GM23248 (cell line): ENCODE measurements at regions not wholly inside any gene's neighbourhood (a gene's known extent, or its start where the extent isn't known, plus 50 kb on each side); places are given as distances from the start of the nearest gene placed in this dataset.

Experiments used
- DNase-seq: peaks from one replicate; pipeline ENCODE4 v3.0.0-alpha.2; 2015
- H2AFZ ChIP-seq: fragments of 200-600 bp; sonication (generic); 2 replicates; pipeline ENCODE4 v1.6.1; 2016; ENCODE audit warnings: antibody characterized with exemption
- H3F3A ChIP-seq: fragments of 200-600 bp; sonication (generic); 2 replicates; pipeline ENCODE4 v1.6.1; 2016; ENCODE audit warnings: mild to moderate bottlenecking, antibody characterized with exemption, mixed run types; ENCODE audit not compliant: insufficient read depth
- H3K27ac ChIP-seq: fragments of 200-600 bp; sonication (generic); 2 replicates; pipeline ENCODE4 v1.5.1; 2016; ENCODE audit warnings: mild to moderate bottlenecking
- H3K27me3 ChIP-seq: fragments of 200-600 bp; sonication (generic); replicated peaks from 2 replicates; pipeline ENCODE4 v1.6.1; 2016; ENCODE audit warnings: mild to moderate bottlenecking; ENCODE audit not compliant: insufficient read depth
- H3K36me3 ChIP-seq: fragments of 200-600 bp; sonication (generic); 2 replicates; pipeline ENCODE4 v1.6.1; 2016; ENCODE audit warnings: low read depth, mild to moderate bottlenecking
- H3K4me1 ChIP-seq: fragments of 200-600 bp; sonication (generic); 2 replicates; pipeline ENCODE4 v1.6.1; 2016; ENCODE audit warnings: mild to moderate bottlenecking; ENCODE audit not compliant: insufficient read depth
- H3K4me2 ChIP-seq: fragments of 200-600 bp; sonication (generic); one replicate; pipeline ENCODE4 v1.6.1; 2016; ENCODE audit warnings: mild to moderate bottlenecking; ENCODE audit not compliant: unreplicated experiment
- H3K4me3 ChIP-seq: fragments of 200-600 bp; sonication (generic); 2 replicates; pipeline ENCODE4 v1.5.1; 2016; ENCODE audit warnings: mild to moderate bottlenecking
- H3K79me2 ChIP-seq: fragments of 200-600 bp; sonication (generic); 2 replicates; pipeline ENCODE4 v1.6.1; 2016; ENCODE audit warnings: mild to moderate bottlenecking; ENCODE audit not compliant: insufficient read depth
- H3K9ac ChIP-seq: fragments of 200-600 bp; sonication (generic); 2 replicates; pipeline ENCODE4 v1.6.1; 2016; ENCODE audit warnings: mild to moderate bottlenecking
- H3K9me2 ChIP-seq: fragments of 200-600 bp; sonication (generic); 2 replicates; pipeline ENCODE4 v1.6.1; 2016; ENCODE audit warnings: mixed run types, mild to moderate bottlenecking, moderate library complexity; ENCODE audit not compliant: insufficient read depth
- H3K9me3 ChIP-seq: fragments of 200-600 bp; sonication (generic); one replicate; pipeline ENCODE4 v1.6.1; 2017; ENCODE audit warnings: low read depth
- H4K20me1 ChIP-seq: fragments of 200-600 bp; sonication (generic); 2 replicates; pipeline ENCODE4 v1.6.0; 2016; ENCODE audit not compliant: insufficient read depth
- EZH2 ChIP-seq: fragments of 200-600 bp; sonication (generic); IDR thresholded peaks from 2 replicates; pipeline ENCODE4 v1.6.1; 2018; ENCODE audit warnings: antibody characterized with exemption, mild to moderate bottlenecking; ENCODE audit not compliant: insufficient read depth, poor library complexity, severe bottlenecking
- EZH2phosphoT487 ChIP-seq: fragments of 200-600 bp; sonication (generic); IDR thresholded peaks from 2 replicates; pipeline ENCODE4 v1.6.1; 2018; ENCODE audit warnings: antibody characterized with exemption, moderate library complexity, mild to moderate bottlenecking, low read depth; ENCODE audit not compliant: insufficient read depth
- WGBS, 2 experiments: methylation state at CpG; one replicate each; pipeline ENCODE4 v1.1.6; 2015 to 2017; ENCODE audit warnings: low lambda C conversion rate in 2 of 2, low coverage in 1 of 2; ENCODE audit errors: missing lambda C conversion rate in 2 of 2; 5-methylcytosine and 5-hydroxymethylcytosine counted together
- in situ Hi-C: fragments of 300-500 bp; cut with MboI; formaldehyde crosslinking; loops from 2 replicates; pipeline ENCODE4 v1.15.0; 2020

GRCh38 chr18:28767727-28768211 lies 590.8 kb upstream of the CDH2 start:
- Histone ChIP-seq H3K36me3 (no peaks in the 10 kb centered on the region), H3K4me3 (peak overlapping the region; percentile 6; the same call in 1 of the 2 replicates), H3K9me2 (no peaks in the 10 kb centered on the region), H3K4me2 (peak overlapping the region; percentile 69), H3K27me3 (no peaks in the 10 kb centered on the region), H3K9me3 (no peaks in the 10 kb centered on the region), H3F3A (peaks cover 31% of the 10 kb centered on the region), H4K20me1 (no peaks in the 10 kb centered on the region), H3K4me1 (peaks cover 48% of the 10 kb centered on the region), H3K27ac (peak overlapping the region; percentile 72), H3K9ac (no peak overlapping the region; the same call in 1 of the 2 replicates), H3K79me2 (no peaks in the 10 kb centered on the region), H2AFZ (peak overlapping the region; percentile 27; the same call in 1 of the 2 replicates)
- 7 to 13% methylated on average over 2 of the region's 2 CpGs for WGBS, 2 experiments
- TF ChIP-seq EZH2phosphoT487 (no peak), EZH2 (no peak)
- in situ Hi-C loops = no loop called here
- DNase-seq = peak; percentile 82

GRCh38 chr18:28767201-28767600 lies 590.3 kb upstream of the CDH2 start:
- H3K9me2 ChIP-seq = no peaks in the 10 kb centered on the region
- peak; percentile 48 for DNase-seq
- no peaks in the 10 kb centered on the region for H3K27me3 ChIP-seq
- H3K9ac ChIP-seq = no peak overlapping the region; the same call in 1 of the 2 replicates
- peak overlapping the region; percentile 72 for H3K27ac ChIP-seq
- H3K4me3 ChIP-seq = peak overlapping the region; percentile 6; the same call in 1 of the 2 replicates
- peaks cover 48% of the 10 kb centered on the region for H3K4me1 ChIP-seq
- TF ChIP-seq EZH2phosphoT487 = no peak
- no peak for TF ChIP-seq EZH2
- WGBS, 2 experiments = 92 to 97% methylated on average over 1 of the region's 1 CpG
- no peaks in the 10 kb centered on the region for H3K79me2 ChIP-seq
- peak overlapping the region; percentile 27; the same call in 1 of the 2 replicates for H2AFZ ChIP-seq
- peak overlapping the region; percentile 69 for H3K4me2 ChIP-seq
- no peaks in the 10 kb centered on the region for H4K20me1 ChIP-seq
- H3K9me3 ChIP-seq = no peaks in the 10 kb centered on the region
- no peaks in the 10 kb centered on the region for H3K36me3 ChIP-seq
- peaks cover 31% of the 10 kb centered on the region for H3F3A ChIP-seq
- in situ Hi-C loops = no loop called here

- peak; percentile 37 for DNase-seq
- peak overlapping the region; percentile 72 for H3K27ac ChIP-seq
- H4K20me1 ChIP-seq = no peaks in the 10 kb centered on the region
- H3K4me3 ChIP-seq = no peak overlapping the region
- peaks cover 31% of the 10 kb centered on the region for H3F3A ChIP-seq
- in situ Hi-C loops = no loop called here
- H3K4me2 ChIP-seq = no peak overlapping the region
- H3K9me3 ChIP-seq = no peaks in the 10 kb centered on the region
- TF ChIP-seq EZH2phosphoT487 (no peak), EZH2 (no peak)
- H2AFZ ChIP-seq = 0 out of 2 replicates have a peak overlapping the region, but pooled peaks have one; percentile 26
- H3K9me2 ChIP-seq = no peaks in the 10 kb centered on the region
- H3K27me3 ChIP-seq = no peaks in the 10 kb centered on the region
- no peaks in the 10 kb centered on the region for H3K36me3 ChIP-seq
- peaks cover 43% of the 10 kb centered on the region for H3K4me1 ChIP-seq
- no peak overlapping the region for H3K9ac ChIP-seq
- no peaks in the 10 kb centered on the region for H3K79me2 ChIP-seq
Observed at GRCh38 chr18:28766721-28767120, 589.8 kb upstream of the CDH2 start.

GRCh38 chr18:28766027-28766426 lies 589.1 kb upstream of the CDH2 start:
- Histone ChIP-seq H3K4me1 (peaks cover 38% of the 10 kb centered on the region), H2AFZ (peak overlapping the region; percentile 26), H3K4me3 (no peak overlapping the region), H3K27me3 (no peaks in the 10 kb centered on the region), H3K36me3 (no peaks in the 10 kb centered on the region), H3K79me2 (no peaks in the 10 kb centered on the region), H3K4me2 (no peak overlapping the region), H3F3A (peaks cover 31% of the 10 kb centered on the region), H3K9me3 (no peaks in the 10 kb centered on the region), H3K27ac (peak overlapping the region; percentile 72; the same call in 1 of the 2 replicates), H3K9me2 (no peaks in the 10 kb centered on the region), H3K9ac (no peak overlapping the region), H4K20me1 (no peaks in the 10 kb centered on the region)
- DNase-seq = peak; percentile 29
- in situ Hi-C loops = no loop called here
- TF ChIP-seq EZH2phosphoT487 (no peak), EZH2 (no peak)
- 56 to 83% methylated on average over 2 of the region's 2 CpGs for WGBS, 2 experiments
